NCI-H1436 treated with DMSO at 0.1 percent for 48 hours (cell line): ENCODE measurements at regions not wholly inside any gene's neighbourhood (a gene's known extent, or its start where the extent isn't known, plus 50 kb on each side); places are given as distances from the start of the nearest gene placed in this dataset.
"Not testable (repeated sequence)": the region's sequence is repeated elsewhere in the genome, so short reads cannot be mapped to it uniquely, and the experiment has no call there.

Experiments
- DNase-seq: peaks from one replicate; lab custom pipeline; 2025; lab: John Stamatoyannopoulos, UW

DNA sequence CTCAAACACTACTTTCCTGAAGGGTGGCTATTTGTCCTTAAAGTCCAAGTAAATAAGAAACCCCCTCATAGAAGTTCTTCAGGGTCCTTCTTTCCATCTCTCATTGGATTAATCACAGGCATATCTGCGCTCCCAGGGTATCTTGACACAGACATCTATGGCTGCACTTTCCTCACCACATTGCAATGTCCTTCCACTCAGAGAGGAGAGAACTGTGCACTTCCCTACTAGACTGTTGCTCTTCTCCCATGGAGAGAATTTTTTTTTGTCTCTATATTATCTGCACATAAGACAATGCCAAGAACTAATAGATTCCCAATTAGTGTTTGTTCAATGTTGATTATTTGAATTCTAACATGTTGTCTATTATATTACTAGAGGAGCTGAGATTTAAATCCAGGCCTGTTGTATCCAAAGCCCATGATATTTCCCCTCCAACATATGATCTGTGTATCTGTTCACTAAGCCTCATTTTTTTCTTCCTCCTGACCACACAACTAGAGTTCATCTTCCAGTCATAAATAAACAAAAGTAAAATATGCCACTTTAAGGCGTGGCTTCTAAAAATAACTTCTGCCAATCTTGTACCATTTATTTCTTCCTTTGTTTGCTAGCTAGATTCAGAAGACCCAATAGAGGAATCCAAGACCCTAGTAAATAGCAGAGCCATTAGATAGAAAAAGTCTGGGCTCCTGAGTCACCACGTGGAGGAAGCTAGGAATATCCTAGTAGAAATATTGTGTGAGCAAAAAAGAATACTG, 61.5 kb upstream of the FAM241A start:
- no peak for DNase-seq

DNA sequence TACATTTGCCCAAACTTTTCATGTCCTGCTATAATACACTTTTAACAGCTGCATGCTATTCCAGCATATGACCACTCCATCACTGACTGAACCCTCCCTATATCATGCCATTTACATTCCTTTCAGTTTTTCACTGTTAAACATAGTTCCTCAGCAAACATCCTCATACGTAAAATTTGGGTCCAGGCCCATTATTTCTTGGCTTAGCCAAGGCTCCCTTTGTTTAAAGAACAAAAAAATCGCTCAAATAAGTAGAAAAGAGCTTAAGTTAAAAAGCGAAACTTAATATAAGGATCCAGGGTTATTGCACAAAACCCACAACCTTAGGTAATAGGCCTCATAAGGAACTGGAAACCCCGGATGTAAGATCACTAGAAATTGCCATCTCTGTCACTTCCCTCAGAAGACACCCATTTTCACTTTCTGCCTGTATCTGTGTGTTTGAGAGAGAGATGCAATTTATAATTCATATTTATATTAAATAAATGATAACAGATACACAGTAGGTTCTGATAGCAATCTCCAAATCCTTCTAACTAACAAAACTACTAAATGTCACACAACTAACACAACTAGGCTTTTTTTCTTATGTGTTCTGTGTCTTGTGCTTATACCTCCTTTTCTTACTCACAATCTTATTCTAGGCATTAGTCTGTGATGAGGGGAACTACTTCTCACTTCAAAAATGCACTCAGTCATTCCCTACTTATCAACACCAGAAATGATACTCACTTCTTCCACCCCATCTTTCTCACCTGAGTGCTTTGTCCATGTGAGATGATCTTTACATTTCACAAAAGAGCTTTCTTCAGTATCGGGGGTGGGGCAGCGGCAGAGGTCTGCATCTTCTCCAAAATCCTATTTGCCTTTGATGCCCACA, 59.9 kb upstream of the FAM241A start:
- DNase-seq = no peak

DNA sequence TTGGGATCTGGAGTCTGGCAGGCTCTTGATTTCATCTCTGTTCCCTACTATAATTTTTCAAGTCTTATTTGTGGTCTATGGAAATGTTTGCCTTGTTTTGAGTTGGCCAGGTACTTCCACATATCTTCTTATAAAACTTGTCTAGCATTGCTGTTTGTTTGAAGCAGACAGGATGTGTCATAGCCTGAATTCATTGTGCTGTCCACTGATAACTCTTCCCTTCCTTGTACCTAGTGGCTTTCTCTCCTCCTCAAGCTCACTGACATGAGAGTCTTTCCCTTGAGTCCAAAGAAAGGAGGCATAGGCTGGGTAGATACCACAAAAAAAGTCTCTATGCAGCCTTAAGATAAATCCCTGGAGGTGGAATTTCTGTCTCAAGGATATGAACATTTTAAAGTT, 59.2 kb upstream of the FAM241A start:
- DNase-seq = no peak

DNA sequence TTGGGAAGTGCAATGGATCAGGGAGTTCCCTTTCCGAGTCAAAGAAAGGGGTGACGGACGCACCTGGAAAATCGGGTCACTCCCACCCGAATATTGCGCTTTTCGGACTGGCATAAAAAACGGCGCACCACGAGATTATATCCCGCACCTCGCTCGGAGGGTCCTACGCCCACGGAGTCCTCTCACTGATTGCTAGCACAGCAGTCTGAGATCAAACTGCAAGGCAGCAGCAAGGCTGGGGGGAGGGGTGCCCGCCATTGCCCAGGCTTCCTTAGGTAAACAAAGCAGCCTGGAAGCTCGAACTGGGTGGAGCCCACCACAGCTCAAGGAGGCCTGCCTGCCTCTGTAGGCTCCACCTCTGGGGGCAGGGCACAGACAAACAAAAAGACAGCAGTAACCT, 58.6 kb upstream of the FAM241A start:
- DNase-seq = not testable (repeated sequence)

DNA sequence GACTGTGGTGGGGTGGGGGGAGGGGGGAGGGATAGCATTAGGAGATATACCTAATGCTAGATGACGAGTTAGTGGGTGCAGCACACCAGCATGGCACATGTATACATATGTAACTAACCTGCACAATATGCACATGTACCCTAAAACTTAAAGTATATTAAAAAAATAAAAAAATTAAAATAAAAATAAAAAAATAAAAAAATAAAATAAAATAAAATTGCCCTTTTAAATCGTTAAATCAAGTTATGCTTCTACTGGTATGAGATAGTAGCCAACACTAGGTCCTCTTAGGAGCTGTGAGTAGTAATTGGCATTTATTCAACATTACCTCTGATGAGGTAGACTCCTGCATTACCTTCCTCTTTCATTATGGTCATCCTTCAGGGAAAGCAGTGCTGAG, 52.9 kb upstream of the FAM241A start:
- DNase-seq = not testable (repeated sequence)

DNA sequence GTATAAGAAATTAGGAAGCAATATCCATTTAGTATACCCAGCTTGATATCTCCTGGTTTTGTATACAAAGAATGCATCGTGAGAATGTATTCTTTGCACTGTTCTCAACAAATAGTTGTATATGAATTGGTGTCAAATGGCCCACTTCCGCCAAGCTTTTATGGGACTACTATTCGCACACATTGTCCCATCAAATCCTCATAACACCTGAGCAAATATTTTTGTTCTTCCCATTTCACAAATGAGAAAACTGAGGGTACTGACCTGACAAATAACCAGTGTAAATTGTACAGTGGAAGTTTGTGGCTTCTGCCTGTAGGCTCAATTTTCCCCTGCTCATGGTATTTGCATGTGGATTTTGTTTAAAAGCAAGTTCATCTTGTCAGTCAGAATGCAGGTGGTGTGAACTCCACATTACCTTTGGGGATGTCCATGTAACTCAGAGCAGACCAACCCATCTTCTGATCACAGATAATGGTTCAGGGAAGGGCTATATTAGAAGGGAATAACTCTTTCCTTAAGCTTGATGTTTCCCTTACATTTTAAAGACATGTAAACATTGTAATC, 51.5 kb upstream of the FAM241A start:
- DNase-seq = no peak

DNA sequence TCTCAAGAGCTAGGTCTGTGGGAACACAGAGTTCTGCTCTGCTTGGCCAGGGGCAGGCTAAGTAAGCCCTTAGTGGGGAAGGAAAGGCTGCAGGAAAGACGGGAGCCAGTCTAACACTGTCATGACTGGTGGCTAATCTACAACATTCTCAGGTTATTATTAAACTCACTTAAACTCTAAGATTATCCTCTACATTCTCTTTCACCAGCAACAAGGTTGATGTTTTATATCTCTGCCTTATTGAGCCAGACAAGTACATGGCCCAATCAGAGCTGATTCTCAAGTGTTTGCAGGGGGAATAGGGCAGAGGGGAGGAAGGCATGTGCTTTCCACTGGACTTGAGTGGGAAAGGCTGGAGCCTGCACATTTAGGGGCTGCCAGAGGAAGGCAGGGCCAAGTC, 50.9 kb upstream of the FAM241A start:
- no peak for DNase-seq
